MM.1S (cell line): ENCODE measurements at regions not wholly inside any gene's neighbourhood (a gene's known extent, or its start where the extent isn't known, plus 50 kb on each side); places are given as distances from the start of the nearest gene placed in this dataset.

Experiments
- DNase-seq: peaks from one replicate; pipeline ENCODE4 v3.0.0-alpha.2; 2015
- H2AFZ ChIP-seq: fragments of 300-600 bp; sonication (generic); 2 replicates; pipeline ENCODE4 v1.6.0; 2016; ENCODE audit warnings: antibody characterized with exemption, low read length
- H3F3A ChIP-seq: fragments of 300-600 bp; sonication (generic); 2 replicates; pipeline ENCODE4 v1.6.1; 2016; ENCODE audit warnings: mild to moderate bottlenecking, antibody characterized with exemption, low read length, moderate library complexity, mixed read lengths; ENCODE audit not compliant: insufficient read depth
- H3K27ac ChIP-seq: fragments of 300-600 bp; sonication (generic); 2 replicates; pipeline ENCODE4 v1.5.1; 2016; ENCODE audit warnings: mild to moderate bottlenecking, low read length
- H3K27me3 ChIP-seq: fragments of 300-600 bp; sonication (generic); replicated peaks from 2 replicates; pipeline ENCODE4 v1.6.0; 2016; ENCODE audit warnings: low read length; ENCODE audit not compliant: insufficient read depth
- H3K36me3 ChIP-seq: fragments of 300-600 bp; sonication (generic); replicated peaks from 2 replicates; pipeline ENCODE4 v1.6.1; 2016; ENCODE audit warnings: mild to moderate bottlenecking, low read length, mixed read lengths; ENCODE audit not compliant: insufficient read depth
- H3K4me1 ChIP-seq: fragments of 300-600 bp; sonication (generic); 2 replicates; pipeline ENCODE4 v1.6.1; 2016; ENCODE audit warnings: low read length, mixed read lengths
- H3K4me2 ChIP-seq: fragments of 300-600 bp; sonication (generic); 2 replicates; pipeline ENCODE4 v1.6.0; 2016; ENCODE audit warnings: low read depth, low read length
- H3K4me3 ChIP-seq: fragments of 300-600 bp; sonication (generic); 2 replicates; pipeline ENCODE4 v1.5.1; 2016; ENCODE audit warnings: low read length, mixed read lengths
- H3K79me2 ChIP-seq: fragments of 300-600 bp; sonication (generic); 2 replicates; pipeline ENCODE4 v1.6.1; 2016; ENCODE audit warnings: mixed run types, low read length, mixed read lengths
- H3K9ac ChIP-seq: fragments of 300-600 bp; sonication (generic); 2 replicates; pipeline ENCODE4 v1.6.1; 2016; ENCODE audit warnings: low read length, mixed read lengths
- H3K9me2 ChIP-seq: fragments of 300-600 bp; sonication (generic); replicated peaks from 2 replicates; pipeline ENCODE4 v1.6.1; 2016; ENCODE audit warnings: mild to moderate bottlenecking, low read length, mixed read lengths; ENCODE audit not compliant: insufficient read depth
- H3K9me3 ChIP-seq: fragments of 300-600 bp; sonication (generic); replicated peaks from 2 replicates; pipeline ENCODE4 v1.6.1; 2016; ENCODE audit warnings: mild to moderate bottlenecking, low read length, mixed read lengths; ENCODE audit not compliant: insufficient read depth
- H4K20me1 ChIP-seq: fragments of 300-600 bp; sonication (generic); 2 replicates; pipeline ENCODE4 v1.6.1; 2016; ENCODE audit warnings: mild to moderate bottlenecking, low read length, moderate library complexity, mixed read lengths; ENCODE audit not compliant: insufficient read depth
- CTCF ChIP-seq: fragments of 300-600 bp; sonication (generic); IDR thresholded peaks from 2 replicates; pipeline ENCODE4 v1.5.1; 2016; ENCODE audit warnings: antibody characterized with exemption, low read length, mixed read lengths
- EZH2 ChIP-seq: fragments of 300-600 bp; sonication (generic); optimal IDR thresholded peaks from 2 replicates; pipeline ENCODE3; 2017; ENCODE audit warnings: low read depth, mild to moderate bottlenecking, antibody characterized with exemption, low read length, mixed read lengths
- EZH2phosphoT487 ChIP-seq: fragments of 300-600 bp; sonication (generic); IDR thresholded peaks from 2 replicates; pipeline ENCODE4 v1.6.1; 2018; ENCODE audit warnings: antibody characterized with exemption, low read length

DNA sequence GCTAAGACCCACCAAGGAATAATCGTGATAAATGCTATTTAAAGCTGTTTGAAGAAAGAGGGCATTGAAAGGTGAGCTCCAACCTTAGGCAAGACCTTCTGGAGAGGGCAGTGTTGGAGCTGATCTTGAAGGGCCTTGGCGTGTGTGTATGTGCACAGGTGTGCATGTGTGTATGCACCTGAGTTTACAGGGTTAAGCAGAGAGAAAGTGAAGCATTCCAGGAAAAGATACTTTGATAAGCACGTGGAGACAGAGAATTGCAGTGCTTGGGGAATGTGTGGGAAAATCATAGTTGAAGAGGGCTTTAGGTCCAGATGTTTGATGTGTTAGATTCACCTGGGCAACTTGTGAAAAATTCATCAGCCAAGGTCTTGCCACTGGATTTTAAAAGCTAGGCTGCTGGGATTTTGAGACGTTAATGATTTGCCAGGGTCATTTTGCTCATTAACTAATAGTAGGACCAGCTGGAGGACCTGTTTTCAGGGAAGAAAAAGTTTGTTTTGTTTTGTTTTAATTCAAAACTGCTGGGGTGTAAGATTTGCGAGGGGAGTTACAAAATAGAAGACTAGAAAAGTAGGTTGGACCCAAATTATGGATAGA is 78.3 kb upstream of the ANKRD55 start:
- Histone ChIP-seq H3K9ac (no peak overlapping the region), H3K27me3 (no peaks in the 10 kb centered on the region), H3K4me3 (no peak overlapping the region), H3K4me2 (no peak overlapping the region), H3K9me2 (no peaks in the 10 kb centered on the region), H3K79me2 (no peaks in the 10 kb centered on the region), H3K9me3 (no peaks in the 10 kb centered on the region), H3K36me3 (no peaks in the 10 kb centered on the region), H3F3A (no peaks in the 10 kb centered on the region), H4K20me1 (no peaks in the 10 kb centered on the region), H2AFZ (no peak overlapping the region), H3K27ac (no peak overlapping the region), H3K4me1 (no peaks in the 10 kb centered on the region)
- no peak for DNase-seq
- TF ChIP-seq EZH2 (no peak), EZH2phosphoT487 (no peak), CTCF (no peak)

GRCh38 chr5:56310711-56311204 is 77.6 kb upstream of the ANKRD55 start:
- Histone ChIP-seq H3F3A (no peaks in the 10 kb centered on the region), H3K79me2 (no peaks in the 10 kb centered on the region), H3K27me3 (no peaks in the 10 kb centered on the region), H2AFZ (no peak overlapping the region), H3K9ac (no peak overlapping the region), H3K4me2 (no peak overlapping the region), H3K9me2 (no peaks in the 10 kb centered on the region), H3K36me3 (no peaks in the 10 kb centered on the region), H3K9me3 (no peaks in the 10 kb centered on the region), H3K27ac (no peak overlapping the region), H3K4me1 (no peaks in the 10 kb centered on the region), H3K4me3 (no peak overlapping the region), H4K20me1 (no peaks in the 10 kb centered on the region)
- TF ChIP-seq CTCF (no peak), EZH2 (no peak), EZH2phosphoT487 (no peak)
- DNase-seq = no peak

- no peak overlapping the region for H3K9ac ChIP-seq
- no peaks in the 10 kb centered on the region for H3K9me2 ChIP-seq
- H3F3A ChIP-seq = no peaks in the 10 kb centered on the region
- H3K4me1 ChIP-seq = no peaks in the 10 kb centered on the region
- H3K36me3 ChIP-seq = no peaks in the 10 kb centered on the region
- no peak overlapping the region for H2AFZ ChIP-seq
- DNase-seq = no peak
- H3K9me3 ChIP-seq = no peaks in the 10 kb centered on the region
- no peaks in the 10 kb centered on the region for H4K20me1 ChIP-seq
- no peaks in the 10 kb centered on the region for H3K79me2 ChIP-seq
- TF ChIP-seq EZH2 = no peak
- no peak overlapping the region for H3K4me2 ChIP-seq
- no peak overlapping the region for H3K27ac ChIP-seq
- no peaks in the 10 kb centered on the region for H3K27me3 ChIP-seq
- H3K4me3 ChIP-seq = no peak overlapping the region
Observed at GRCh38 chr5:56309262-56309826, 76.2 kb upstream of the ANKRD55 start.

- Histone ChIP-seq H3K9me3 (no peaks in the 10 kb centered on the region), H3F3A (no peaks in the 10 kb centered on the region), H3K9me2 (no peaks in the 10 kb centered on the region), H3K4me3 (no peak overlapping the region), H3K79me2 (no peaks in the 10 kb centered on the region), H3K4me2 (no peak overlapping the region), H3K27me3 (no peaks in the 10 kb centered on the region), H3K36me3 (no peaks in the 10 kb centered on the region), H2AFZ (no peak overlapping the region), H3K27ac (no peak overlapping the region), H4K20me1 (no peaks in the 10 kb centered on the region), H3K9ac (no peak overlapping the region), H3K4me1 (no peaks in the 10 kb centered on the region)
- no peak for DNase-seq
- TF ChIP-seq EZH2 = no peak
- TF ChIP-seq EZH2phosphoT487 = no peak
- no peak for TF ChIP-seq CTCF
Observed at GRCh38 chr5:56307714-56308333, 74.7 kb upstream of the ANKRD55 start.
